WTC11 (cell line): ENCODE measurements at regions not wholly inside any gene's neighbourhood (a gene's known extent, or its start where the extent isn't known, plus 50 kb on each side); places are given as distances from the start of the nearest gene placed in this dataset.

Experiments
- ELF4 ChIP-seq: sonication (generic); formaldehyde crosslinking; IDR thresholded peaks from 2 replicates; pipeline ENCODE4 v1.8.1; 2022; ENCODE audit warnings: low read depth, mild to moderate bottlenecking, moderate library complexity, missing genetic modification reagents
- TEAD4 ChIP-seq: sonication (generic); formaldehyde crosslinking; IDR thresholded peaks from 2 replicates; pipeline ENCODE4 v1.8.0; 2022; ENCODE audit warnings: mild to moderate bottlenecking, missing genetic modification reagents
- TF ChIP-seq, protein P1 (sequence below): sonication (generic); formaldehyde crosslinking; IDR thresholded peaks from 2 replicates; pipeline ENCODE4 v1.8.0; 2023; ENCODE audit warnings: missing genetic modification reagents, mild to moderate bottlenecking, borderline replicate concordance
- TF ChIP-seq, protein P2 (sequence below): sonication (generic); formaldehyde crosslinking; IDR thresholded peaks from 2 replicates; pipeline ENCODE4 v1.8.0; 2022; ENCODE audit warnings: missing genetic modification reagents
- TF ChIP-seq, protein P3 (sequence below): sonication (generic); formaldehyde crosslinking; IDR thresholded peaks from 2 replicates; pipeline ENCODE4 v1.8.1; 2022; ENCODE audit warnings: low read depth, mild to moderate bottlenecking, moderate library complexity, missing genetic modification reagents, borderline replicate concordance
- TF ChIP-seq, protein P4 (sequence below): sonication (generic); formaldehyde crosslinking; IDR thresholded peaks from 2 replicates; pipeline ENCODE4 v1.8.0; 2023; ENCODE audit warnings: mild to moderate bottlenecking, missing genetic modification reagents
- TF ChIP-seq, protein P5 (sequence below): fragments of 200-600 bp; IDR thresholded peaks from 2 replicates; pipeline ENCODE4 v1.8.0; 2022; ENCODE audit warnings: antibody characterized with exemption

DNA sequence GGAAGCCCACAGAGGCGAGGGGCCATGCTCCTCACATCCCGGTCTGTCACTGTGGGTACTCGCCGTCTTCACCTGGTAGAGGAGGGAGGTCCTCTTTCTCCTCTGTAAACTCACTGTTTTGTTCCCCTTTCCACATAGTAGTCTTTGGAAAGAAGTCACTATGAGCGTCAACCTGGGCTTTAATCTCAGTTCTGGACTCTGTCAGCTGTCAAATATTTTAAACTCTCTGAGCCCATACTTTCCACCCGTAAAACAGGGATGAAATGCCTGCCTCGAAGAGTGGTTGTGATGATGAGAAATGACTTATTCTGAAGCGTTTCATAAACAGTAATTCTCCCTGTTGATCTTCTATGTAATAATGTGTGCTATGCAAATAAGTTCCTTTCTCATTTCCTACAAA is 547.1 kb upstream of the SOX11 start:
- no peak for TF ChIP-seq TEAD4 (CRISPR knock-in tag)
- TF ChIP-seq, protein P1, sequence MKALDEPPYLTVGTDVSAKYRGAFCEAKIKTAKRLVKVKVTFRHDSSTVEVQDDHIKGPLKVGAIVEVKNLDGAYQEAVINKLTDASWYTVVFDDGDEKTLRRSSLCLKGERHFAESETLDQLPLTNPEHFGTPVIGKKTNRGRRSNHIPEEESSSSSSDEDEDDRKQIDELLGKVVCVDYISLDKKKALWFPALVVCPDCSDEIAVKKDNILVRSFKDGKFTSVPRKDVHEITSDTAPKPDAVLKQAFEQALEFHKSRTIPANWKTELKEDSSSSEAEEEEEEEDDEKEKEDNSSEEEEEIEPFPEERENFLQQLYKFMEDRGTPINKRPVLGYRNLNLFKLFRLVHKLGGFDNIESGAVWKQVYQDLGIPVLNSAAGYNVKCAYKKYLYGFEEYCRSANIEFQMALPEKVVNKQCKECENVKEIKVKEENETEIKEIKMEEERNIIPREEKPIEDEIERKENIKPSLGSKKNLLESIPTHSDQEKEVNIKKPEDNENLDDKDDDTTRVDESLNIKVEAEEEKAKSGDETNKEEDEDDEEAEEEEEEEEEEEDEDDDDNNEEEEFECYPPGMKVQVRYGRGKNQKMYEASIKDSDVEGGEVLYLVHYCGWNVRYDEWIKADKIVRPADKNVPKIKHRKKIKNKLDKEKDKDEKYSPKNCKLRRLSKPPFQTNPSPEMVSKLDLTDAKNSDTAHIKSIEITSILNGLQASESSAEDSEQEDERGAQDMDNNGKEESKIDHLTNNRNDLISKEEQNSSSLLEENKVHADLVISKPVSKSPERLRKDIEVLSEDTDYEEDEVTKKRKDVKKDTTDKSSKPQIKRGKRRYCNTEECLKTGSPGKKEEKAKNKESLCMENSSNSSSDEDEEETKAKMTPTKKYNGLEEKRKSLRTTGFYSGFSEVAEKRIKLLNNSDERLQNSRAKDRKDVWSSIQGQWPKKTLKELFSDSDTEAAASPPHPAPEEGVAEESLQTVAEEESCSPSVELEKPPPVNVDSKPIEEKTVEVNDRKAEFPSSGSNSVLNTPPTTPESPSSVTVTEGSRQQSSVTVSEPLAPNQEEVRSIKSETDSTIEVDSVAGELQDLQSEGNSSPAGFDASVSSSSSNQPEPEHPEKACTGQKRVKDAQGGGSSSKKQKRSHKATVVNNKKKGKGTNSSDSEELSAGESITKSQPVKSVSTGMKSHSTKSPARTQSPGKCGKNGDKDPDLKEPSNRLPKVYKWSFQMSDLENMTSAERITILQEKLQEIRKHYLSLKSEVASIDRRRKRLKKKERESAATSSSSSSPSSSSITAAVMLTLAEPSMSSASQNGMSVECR (CRISPR knock-in tag), result no peak
- TF ChIP-seq, protein P2, sequence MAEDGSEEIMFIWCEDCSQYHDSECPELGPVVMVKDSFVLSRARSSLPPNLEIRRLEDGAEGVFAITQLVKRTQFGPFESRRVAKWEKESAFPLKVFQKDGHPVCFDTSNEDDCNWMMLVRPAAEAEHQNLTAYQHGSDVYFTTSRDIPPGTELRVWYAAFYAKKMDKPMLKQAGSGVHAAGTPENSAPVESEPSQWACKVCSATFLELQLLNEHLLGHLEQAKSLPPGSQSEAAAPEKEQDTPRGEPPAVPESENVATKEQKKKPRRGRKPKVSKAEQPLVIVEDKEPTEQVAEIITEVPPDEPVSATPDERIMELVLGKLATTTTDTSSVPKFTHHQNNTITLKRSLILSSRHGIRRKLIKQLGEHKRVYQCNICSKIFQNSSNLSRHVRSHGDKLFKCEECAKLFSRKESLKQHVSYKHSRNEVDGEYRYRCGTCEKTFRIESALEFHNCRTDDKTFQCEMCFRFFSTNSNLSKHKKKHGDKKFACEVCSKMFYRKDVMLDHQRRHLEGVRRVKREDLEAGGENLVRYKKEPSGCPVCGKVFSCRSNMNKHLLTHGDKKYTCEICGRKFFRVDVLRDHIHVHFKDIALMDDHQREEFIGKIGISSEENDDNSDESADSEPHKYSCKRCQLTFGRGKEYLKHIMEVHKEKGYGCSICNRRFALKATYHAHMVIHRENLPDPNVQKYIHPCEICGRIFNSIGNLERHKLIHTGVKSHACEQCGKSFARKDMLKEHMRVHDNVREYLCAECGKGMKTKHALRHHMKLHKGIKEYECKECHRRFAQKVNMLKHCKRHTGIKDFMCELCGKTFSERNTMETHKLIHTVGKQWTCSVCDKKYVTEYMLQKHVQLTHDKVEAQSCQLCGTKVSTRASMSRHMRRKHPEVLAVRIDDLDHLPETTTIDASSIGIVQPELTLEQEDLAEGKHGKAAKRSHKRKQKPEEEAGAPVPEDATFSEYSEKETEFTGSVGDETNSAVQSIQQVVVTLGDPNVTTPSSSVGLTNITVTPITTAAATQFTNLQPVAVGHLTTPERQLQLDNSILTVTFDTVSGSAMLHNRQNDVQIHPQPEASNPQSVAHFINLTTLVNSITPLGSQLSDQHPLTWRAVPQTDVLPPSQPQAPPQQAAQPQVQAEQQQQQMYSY (CRISPR knock-in tag), result no peak
- TF ChIP-seq, protein P3, sequence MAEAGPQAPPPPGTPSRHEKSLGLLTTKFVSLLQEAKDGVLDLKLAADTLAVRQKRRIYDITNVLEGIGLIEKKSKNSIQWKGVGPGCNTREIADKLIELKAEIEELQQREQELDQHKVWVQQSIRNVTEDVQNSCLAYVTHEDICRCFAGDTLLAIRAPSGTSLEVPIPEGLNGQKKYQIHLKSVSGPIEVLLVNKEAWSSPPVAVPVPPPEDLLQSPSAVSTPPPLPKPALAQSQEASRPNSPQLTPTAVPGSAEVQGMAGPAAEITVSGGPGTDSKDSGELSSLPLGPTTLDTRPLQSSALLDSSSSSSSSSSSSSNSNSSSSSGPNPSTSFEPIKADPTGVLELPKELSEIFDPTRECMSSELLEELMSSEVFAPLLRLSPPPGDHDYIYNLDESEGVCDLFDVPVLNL (CRISPR knock-in tag), result no peak
- TF ChIP-seq ELF4, result no peak
- TF ChIP-seq, protein P4, sequence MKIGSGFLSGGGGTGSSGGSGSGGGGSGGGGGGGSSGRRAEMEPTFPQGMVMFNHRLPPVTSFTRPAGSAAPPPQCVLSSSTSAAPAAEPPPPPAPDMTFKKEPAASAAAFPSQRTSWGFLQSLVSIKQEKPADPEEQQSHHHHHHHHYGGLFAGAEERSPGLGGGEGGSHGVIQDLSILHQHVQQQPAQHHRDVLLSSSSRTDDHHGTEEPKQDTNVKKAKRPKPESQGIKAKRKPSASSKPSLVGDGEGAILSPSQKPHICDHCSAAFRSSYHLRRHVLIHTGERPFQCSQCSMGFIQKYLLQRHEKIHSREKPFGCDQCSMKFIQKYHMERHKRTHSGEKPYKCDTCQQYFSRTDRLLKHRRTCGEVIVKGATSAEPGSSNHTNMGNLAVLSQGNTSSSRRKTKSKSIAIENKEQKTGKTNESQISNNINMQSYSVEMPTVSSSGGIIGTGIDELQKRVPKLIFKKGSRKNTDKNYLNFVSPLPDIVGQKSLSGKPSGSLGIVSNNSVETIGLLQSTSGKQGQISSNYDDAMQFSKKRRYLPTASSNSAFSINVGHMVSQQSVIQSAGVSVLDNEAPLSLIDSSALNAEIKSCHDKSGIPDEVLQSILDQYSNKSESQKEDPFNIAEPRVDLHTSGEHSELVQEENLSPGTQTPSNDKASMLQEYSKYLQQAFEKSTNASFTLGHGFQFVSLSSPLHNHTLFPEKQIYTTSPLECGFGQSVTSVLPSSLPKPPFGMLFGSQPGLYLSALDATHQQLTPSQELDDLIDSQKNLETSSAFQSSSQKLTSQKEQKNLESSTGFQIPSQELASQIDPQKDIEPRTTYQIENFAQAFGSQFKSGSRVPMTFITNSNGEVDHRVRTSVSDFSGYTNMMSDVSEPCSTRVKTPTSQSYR, result no peak
- TF ChIP-seq, protein P5, sequence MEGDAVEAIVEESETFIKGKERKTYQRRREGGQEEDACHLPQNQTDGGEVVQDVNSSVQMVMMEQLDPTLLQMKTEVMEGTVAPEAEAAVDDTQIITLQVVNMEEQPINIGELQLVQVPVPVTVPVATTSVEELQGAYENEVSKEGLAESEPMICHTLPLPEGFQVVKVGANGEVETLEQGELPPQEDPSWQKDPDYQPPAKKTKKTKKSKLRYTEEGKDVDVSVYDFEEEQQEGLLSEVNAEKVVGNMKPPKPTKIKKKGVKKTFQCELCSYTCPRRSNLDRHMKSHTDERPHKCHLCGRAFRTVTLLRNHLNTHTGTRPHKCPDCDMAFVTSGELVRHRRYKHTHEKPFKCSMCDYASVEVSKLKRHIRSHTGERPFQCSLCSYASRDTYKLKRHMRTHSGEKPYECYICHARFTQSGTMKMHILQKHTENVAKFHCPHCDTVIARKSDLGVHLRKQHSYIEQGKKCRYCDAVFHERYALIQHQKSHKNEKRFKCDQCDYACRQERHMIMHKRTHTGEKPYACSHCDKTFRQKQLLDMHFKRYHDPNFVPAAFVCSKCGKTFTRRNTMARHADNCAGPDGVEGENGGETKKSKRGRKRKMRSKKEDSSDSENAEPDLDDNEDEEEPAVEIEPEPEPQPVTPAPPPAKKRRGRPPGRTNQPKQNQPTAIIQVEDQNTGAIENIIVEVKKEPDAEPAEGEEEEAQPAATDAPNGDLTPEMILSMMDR, result no peak
